ENCODE measurements at regions not wholly inside any gene's neighbourhood (a gene's known extent, or its start where the extent isn't known, plus 50 kb on each side); places are given as distances from the start of the nearest gene placed in this dataset.

GRCh38 chrX:137366018-137366633, 199.8 kb upstream of the ZIC3 start:
- no peak for DNase-seq

DNA sequence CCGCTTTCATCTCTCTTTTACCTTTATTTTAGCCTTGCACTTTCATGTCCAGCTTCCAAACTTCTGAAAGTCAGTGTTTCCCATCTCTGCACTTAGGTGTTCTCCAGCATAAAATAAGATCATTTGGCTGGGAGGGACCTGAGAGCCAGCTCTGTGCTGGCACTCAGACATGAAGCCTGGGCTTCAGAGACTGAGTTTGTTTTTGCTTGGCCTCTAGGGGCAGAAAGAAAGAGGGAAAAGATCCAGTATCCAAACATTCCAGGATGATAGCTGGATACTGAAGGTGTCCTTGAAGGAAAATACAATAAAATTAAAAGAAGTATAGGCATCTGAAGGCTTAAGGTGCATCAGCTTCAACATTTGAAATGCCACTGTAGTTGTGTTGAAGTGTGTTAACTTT, 202.4 kb upstream of the ZIC3 start:
- DNase-seq = no peak

- no peak for DNase-seq
Measured at GRCh38 chrX:137362583-137362982, 203.3 kb upstream of the ZIC3 start.

DNA sequence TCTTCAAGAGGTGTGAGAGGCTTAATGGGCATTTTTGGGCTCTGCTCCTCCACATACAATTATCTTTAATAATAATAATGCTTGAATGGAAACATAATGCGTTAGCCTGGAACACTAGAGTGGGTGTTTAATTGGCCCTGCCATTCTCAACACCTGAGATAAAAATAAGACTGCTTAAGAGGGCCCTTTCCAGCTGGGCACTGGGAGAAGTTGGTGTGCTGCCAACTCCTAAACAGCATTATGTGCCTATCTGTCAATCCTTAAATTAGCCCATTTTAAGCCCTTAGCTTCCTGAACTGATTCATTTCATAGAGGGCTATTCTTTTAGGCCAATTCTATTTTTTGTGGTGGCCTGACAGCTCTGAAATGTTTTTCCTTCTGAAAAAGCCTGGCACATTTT, 211.1 kb upstream of the ZIC3 start:
- DNase-seq = no peak

- no peak for DNase-seq
Measured at GRCh38 chrX:137353404-137353803, 212.5 kb upstream of the ZIC3 start.

DNA sequence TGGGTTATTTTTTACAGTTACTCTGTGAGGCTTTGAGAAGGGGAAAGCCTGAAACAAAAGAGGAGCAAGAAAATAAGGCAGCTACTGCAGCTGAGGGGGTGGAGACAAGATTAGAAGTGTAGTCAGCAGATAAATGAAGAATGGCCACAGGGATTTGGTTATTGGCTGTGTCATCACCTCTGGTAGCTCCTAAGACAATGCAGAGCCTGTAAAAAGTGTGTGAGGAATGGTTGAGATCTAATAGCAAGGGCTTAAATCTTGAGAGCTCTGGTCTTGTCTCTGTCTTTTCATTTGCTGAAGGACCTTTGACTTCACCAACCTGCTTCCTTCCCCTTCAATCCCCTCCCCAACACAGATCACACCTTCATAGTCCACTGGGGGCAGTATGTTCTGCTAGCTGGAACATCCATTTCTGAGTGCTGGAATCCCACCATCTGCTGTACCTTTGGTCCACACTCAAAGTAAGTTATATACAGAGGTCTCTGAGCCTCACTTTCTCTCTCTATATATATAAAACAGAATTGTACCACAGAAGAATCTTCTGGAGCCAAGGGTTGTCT, 213.7 kb upstream of the ZIC3 start:
- no peak for DNase-seq

GRCh38 chrX:137342969-137343368, 223.0 kb upstream of the ZIC3 start:
- DNase-seq = no peak

DNA sequence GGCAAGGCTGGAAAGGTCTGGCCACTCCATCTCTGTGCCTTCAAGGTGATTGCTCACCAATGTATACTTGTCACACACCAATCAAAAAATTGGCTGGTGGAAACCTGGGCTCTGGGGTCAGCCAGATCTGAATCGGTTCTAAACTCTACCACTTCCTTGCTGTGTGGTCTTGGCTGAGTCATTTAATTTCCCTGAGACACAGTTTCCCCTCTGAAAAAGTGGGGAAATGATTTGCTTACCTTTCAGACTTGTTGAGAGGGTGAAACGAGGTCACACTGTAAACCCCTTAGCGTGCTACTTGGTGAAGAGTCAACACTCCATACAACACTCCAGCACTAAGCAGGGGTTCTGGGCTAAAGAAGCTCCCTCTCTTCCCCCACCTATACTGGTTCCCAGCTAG, 252.3 kb upstream of the ZIC3 start:
- no peak for DNase-seq

GRCh38 chrX:137305404-137305803, 260.5 kb upstream of the ZIC3 start:
- DNase-seq = no peak

DNA sequence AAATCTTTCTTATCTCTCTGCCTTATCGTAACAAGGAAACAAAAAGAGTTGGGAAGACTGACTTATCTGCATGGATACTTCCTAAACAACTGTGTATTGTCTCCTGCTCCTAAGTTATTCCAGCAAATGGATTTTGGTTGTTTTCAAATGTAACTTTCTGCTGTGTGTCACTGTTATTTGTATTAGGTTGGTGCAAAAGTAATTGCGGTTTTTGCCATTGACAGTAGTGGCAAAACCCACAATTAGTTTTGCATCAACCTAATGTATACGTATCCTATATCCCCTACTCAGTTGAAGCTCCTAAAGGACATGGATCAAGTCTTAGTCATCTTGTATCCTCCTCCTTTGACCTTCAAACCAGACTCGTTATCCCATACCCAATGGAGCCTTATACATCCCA, 263.4 kb upstream of the GPR101 start:
- no peak for DNase-seq

DNA sequence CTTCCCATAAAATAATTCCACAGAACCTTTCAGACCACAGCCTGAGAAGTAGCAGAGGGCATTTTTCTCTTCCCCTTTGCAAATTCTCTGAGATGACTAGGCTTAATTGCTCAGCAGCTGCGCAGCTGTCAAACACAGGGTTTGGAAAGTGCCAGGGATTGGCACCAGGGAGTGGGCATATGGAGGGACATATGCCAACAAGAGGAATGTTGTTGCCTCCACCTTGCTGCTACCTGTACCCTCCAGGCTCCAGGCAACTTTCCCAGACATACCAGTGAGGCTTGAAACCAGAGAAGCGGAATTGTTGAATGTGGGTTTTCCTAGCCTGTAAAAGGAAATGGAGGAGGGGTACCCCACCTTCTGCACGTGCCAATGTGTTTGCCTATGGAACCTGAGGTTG, 256.2 kb upstream of the GPR101 start:
- DNase-seq = no peak

GRCh38 chrX:137287191-137287590, 253.4 kb upstream of the GPR101 start:
- DNase-seq = no peak

GRCh38 chrX:137286423-137286822, 252.6 kb upstream of the GPR101 start:
- no peak for DNase-seq

- no peak for DNase-seq
Measured at GRCh38 chrX:137278825-137279224, 245.0 kb upstream of the GPR101 start.

DNA sequence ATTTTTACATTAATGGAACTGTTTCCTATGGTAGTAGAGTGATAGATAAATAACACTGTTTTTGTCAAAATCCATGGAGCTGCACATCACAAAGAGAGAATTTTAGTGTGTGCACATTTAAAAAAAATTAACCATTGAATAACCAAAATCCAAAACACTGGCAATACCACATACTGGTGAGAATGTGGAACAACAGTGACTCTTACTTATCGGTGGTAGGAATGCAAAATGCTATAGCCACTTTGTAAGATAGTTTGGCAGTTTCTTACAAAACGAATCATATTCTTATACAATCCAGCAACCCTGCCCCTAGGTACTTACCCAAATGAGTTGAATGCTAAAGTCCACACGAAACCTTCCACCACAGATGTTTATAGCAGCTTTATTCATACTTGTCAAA, 229.6 kb upstream of the GPR101 start:
- DNase-seq = no peak

GRCh38 chrX:137245183-137245582, 211.4 kb upstream of the GPR101 start:
- DNase-seq = no peak

DNA sequence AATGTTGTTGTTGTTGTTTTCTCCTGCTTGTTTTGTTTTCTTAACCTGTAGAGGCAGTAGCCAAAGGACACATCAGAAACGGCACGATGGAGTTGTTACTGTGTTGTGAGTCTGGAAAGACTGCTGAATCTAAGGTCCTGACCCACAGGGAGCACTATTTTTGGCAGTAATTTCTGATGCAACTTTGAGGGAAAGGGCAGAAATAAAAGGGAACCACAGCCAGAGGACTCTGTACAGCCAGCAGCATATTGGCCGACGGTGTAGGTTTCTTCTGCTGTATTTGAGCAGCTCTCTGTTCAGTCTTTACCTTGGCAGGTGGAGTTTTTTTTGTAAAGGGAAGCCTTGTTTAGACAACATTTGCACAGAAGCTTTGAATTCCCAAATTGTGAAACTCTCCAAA, 203.0 kb upstream of the GPR101 start:
- no peak for DNase-seq

- no peak for DNase-seq
Measured at GRCh38 chrX:137234651-137235402, 201.0 kb upstream of the GPR101 start.

GRCh38 chrX:137233478-137233877, 199.7 kb upstream of the GPR101 start:
- DNase-seq = no peak

DNA sequence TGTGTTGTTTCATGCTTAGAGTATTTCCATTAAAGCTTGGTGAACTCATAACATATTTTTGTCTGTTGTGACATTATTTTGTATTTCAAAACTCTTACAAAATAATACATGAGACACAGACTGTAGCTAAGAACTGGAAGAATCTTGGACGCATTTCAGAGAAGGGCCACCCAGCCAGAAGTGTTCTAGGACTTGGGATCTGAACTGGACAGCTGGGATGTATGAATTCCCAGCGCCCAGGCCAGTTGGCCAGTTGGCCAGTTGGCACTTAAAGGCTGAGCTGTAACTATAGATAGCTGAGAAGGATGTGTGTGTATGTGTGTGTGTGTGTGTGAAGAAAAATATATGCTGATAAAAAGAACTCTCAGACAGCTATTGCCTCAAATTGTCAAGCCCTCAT, 193.4 kb upstream of the GPR101 start:
- DNase-seq = no peak

- no peak for DNase-seq
Measured at GRCh38 chrX:137215467-137215866, 181.7 kb upstream of the GPR101 start.

DNA sequence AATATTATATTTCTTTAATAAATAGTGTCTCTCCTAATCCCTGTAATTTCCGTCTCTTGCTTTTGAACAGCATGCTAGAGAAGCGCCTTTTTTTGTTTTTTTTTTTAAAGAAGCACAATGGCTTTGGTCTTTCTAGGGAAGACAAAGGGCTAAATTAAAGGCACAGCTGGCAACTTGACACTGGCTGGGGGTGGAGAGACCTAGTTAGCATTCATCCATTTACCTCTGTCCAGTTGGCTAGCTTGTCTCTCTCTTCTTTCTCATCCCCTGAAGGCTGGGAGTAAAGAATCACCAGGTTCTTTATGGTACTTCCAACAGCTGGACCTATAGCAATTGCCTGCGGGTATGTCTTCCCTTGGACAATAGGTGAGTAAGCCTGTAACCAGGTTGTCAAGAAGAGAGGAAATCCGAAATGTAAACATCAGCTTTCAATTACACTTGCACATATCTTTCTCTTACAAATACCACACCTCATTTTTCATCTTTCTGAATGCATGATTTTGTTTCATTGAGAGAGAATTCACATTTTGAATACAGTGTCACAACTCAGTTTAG, 178.4 kb upstream of the GPR101 start:
- DNase-seq = no peak

DNA sequence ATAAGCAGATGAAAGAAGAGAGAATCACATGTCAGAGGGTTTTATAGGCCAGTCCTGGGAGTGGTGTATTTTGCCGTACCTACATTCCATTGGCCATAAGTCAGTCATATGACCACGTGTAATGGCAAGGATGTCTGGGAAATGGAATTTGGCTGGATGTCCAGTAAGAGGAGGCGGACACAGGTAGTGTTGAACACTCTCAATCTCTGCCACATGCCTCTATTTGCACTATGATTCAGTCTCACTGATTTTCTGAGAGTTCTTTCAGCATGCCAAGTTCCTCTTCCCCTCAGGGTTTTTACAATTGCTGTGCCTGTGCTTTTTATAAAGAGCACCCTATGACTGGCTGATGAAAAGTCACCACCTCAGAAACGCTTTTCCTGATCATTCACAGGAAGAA, 164.2 kb upstream of the GPR101 start:
- no peak for DNase-seq

DNA sequence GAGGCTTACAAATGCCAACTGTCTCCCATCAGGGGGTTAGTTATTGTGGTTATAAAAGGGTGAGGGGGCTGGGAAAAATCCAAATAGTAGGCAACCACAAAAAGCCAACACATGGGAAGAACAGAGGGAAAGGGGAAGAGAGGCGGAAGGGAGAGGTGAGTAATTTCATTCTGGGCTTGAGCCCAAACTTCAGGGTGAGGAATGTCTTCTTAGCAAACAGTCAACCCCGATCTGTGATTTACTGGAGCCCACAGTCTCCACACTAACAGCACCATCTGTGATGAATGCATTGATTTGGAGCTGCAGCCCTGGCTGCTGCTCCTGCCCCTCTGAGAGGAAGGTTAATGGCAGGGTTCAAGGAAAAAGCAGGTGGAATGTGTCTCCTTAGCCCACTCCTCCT, 162.2 kb upstream of the GPR101 start:
- no peak for DNase-seq

All from stimulated activated CD4-positive, alpha-beta T cell treated with anti-CD3 and anti-CD28 coated beads, Interleukin-2, amount 100 ng/mL, for 24 hours (primary cell).